A673 (cell line): ENCODE measurements at regions not wholly inside any gene's neighbourhood (a gene's known extent, or its start where the extent isn't known, plus 50 kb on each side); places are given as distances from the start of the nearest gene placed in this dataset.

Experiments used
- CTCF ChIP-seq: fragments of 300-800, 200-600 bp; sonication (generic); conservative IDR thresholded peaks from 2 replicates; pipeline ENCODE4 v1.5.1; 2017; ENCODE audit warnings: low read depth, mild to moderate bottlenecking, antibody characterized with exemption, low read length, moderate library complexity, mixed read lengths
- EZH2 ChIP-seq: fragments of 200-600 bp; sonication (generic); IDR thresholded peaks from 2 replicates; pipeline ENCODE4 v1.6.1; 2017; ENCODE audit warnings: borderline replicate concordance, low read depth, mild to moderate bottlenecking, mixed read lengths, antibody characterized with exemption, low read length; ENCODE audit not compliant: poor library complexity, severe bottlenecking

GRCh38 chr1:38293567-38293966 is 247.0 kb upstream of the POU3F1 start:
- no peak for TF ChIP-seq CTCF
- no peak for TF ChIP-seq EZH2
